Colonic mucosa (tissue), 4 donors: ENCODE measurements at regions not wholly inside any gene's neighbourhood (a gene's known extent, or its start where the extent isn't known, plus 50 kb on each side); places are given as distances from the start of the nearest gene placed in this dataset.

ENCODE experiments used
- DNase-seq: peaks from one replicate; pipeline ENCODE4 v3.0.0-alpha.2; 2020
- H3K27ac ChIP-seq: fragments of 200-600 bp; one replicate; pipeline ENCODE4 v1.8.0; 2021
- H3K27me3 ChIP-seq: fragments of 200-600 bp; one replicate; pipeline ENCODE4 v1.8.0; 2021
- H3K36me3 ChIP-seq: fragments of 200-600 bp; one replicate; pipeline ENCODE4 v1.8.0; 2021
- H3K4me1 ChIP-seq: fragments of 200-600 bp; one replicate; pipeline ENCODE4 v1.8.0; 2021; ENCODE audit warnings: mild to moderate bottlenecking
- H3K4me3 ChIP-seq: fragments of 200-600 bp; one replicate; pipeline ENCODE4 v1.8.0; 2021
- H3K9ac ChIP-seq, 2 donors: one replicate each; pipeline ENCODE4 v1.7.0; 2013; ENCODE audit warnings: control low read depth in 2 of 2, low read depth in 2 of 2, low read length in 2 of 2
- H3K9me3 ChIP-seq: fragments of 200-600 bp; one replicate; pipeline ENCODE4 v1.8.0; 2021
- intact Hi-C: fragments of 100-400 bp; cut with DNase I; formaldehyde crosslinking; loops from one replicate; pipeline ENCODE4 v1.14.1; 2022
- TF ChIP-seq, protein P1 (sequence below): fragments of 200-600 bp; IDR thresholded peaks from one replicate; pipeline ENCODE4 v1.8.0; 2022; ENCODE audit warnings: antibody characterized with exemption, mild to moderate bottlenecking
- donor health status: healthy.
- donor health status: DM: no; HTN: no; CAD: no.
- donor health status: DM: no; HTN: no; CAD: no.

DNA sequence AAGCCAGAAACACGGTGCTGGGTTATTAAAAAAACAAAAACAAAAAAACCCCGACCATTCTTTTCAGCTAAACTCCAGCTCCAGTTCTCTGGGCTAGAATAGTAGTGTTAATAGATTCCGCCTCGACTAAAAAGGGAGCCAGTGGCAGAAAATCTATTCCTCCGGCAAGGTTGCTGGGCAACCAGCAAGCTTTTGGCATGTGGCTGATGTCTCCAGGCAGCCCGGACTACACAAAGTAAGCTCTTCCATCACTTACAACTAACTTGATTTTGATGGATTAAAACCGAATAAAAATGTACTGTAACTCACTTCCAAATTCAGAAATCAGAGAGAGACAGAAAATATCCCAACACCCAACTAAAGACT is 126.4 kb upstream of the FOXN3 start:
- no peak overlapping the region for H3K9ac ChIP-seq
- H3K27ac ChIP-seq: no peak overlapping the region
- H3K27me3 ChIP-seq: no peaks in the 10 kb centered on the region
- DNase-seq: no peak
- H3K4me3 ChIP-seq: no peak overlapping the region
- H3K36me3 ChIP-seq: no peaks in the 10 kb centered on the region
- TF ChIP-seq, protein P1, sequence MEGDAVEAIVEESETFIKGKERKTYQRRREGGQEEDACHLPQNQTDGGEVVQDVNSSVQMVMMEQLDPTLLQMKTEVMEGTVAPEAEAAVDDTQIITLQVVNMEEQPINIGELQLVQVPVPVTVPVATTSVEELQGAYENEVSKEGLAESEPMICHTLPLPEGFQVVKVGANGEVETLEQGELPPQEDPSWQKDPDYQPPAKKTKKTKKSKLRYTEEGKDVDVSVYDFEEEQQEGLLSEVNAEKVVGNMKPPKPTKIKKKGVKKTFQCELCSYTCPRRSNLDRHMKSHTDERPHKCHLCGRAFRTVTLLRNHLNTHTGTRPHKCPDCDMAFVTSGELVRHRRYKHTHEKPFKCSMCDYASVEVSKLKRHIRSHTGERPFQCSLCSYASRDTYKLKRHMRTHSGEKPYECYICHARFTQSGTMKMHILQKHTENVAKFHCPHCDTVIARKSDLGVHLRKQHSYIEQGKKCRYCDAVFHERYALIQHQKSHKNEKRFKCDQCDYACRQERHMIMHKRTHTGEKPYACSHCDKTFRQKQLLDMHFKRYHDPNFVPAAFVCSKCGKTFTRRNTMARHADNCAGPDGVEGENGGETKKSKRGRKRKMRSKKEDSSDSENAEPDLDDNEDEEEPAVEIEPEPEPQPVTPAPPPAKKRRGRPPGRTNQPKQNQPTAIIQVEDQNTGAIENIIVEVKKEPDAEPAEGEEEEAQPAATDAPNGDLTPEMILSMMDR: no peak
- H3K4me1 ChIP-seq: no peaks in the 10 kb centered on the region
- H3K9me3 ChIP-seq: no peaks in the 10 kb centered on the region
- intact Hi-C loops: no loop called here

DNA sequence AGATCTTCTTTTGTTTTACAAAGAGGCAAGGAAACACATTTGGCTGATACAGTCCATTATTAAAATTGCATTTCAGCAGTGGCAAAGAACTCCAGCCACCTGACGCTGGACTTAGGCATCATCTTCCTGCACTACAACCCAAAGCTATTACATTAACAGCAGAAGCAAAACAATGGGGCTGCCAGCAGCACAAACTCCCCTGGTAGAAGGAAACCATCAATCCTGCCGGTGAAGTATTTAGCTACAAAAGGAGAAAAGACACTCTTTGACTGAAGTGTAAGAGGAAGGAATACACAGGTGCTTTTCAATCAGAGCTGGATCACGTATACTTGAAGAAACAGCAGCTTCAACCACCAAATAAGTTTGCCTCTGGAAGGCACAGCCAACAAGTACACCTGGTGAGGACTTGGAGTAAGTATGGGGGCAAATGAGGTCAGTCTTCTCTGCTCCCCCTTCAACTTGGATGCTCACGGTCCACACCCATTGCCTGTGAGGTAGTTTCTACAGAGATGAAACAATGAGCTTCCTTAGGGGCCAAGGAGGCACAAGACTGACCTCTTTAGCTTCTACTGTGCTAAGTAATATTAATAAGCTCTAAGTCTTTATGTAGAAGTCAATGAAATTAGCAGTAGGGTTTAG is 125.9 kb upstream of the FOXN3 start:
- intact Hi-C loops: no loop called here
- no peak overlapping the region for H3K4me3 ChIP-seq
- H3K9ac ChIP-seq: no peak overlapping the region
- TF ChIP-seq, protein P1: no peak
- DNase-seq: no peak
- no peaks in the 10 kb centered on the region for H3K27me3 ChIP-seq
- no peaks in the 10 kb centered on the region for H3K4me1 ChIP-seq
- no peak overlapping the region for H3K27ac ChIP-seq
- no peaks in the 10 kb centered on the region for H3K36me3 ChIP-seq
- no peaks in the 10 kb centered on the region for H3K9me3 ChIP-seq

DNA sequence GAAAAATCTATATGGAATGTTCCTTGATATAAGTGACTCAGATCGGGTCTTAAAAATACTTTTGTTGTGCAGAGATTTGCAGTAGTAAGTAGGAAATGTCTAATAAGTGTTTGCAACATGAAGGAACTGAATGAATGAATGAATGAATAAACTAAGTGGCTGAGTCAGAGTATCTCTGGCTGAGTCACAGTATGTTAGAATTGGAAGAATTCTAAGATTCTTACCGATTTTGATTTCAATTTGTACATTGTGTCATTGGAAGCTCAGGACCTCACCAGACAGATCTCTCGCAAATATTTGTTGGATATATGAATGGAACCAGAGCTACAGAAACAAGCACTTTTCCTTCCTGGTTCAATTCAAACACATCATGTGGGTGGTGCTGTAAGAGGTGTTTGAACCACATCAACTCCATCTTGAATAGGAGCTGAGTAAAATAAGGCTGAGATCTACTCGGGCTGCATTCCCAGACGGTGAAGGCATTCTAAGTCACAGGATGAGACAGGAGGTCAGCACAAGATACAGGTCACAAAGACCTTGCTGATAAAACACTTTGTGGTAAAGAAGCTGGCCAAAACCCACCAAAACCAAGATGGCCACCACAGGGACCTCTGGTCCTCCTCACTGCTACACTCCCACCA is 123.9 kb upstream of the FOXN3 start:
- no peak for DNase-seq
- intact Hi-C loops: no loop called here
- no peaks in the 10 kb centered on the region for H3K27me3 ChIP-seq

DNA sequence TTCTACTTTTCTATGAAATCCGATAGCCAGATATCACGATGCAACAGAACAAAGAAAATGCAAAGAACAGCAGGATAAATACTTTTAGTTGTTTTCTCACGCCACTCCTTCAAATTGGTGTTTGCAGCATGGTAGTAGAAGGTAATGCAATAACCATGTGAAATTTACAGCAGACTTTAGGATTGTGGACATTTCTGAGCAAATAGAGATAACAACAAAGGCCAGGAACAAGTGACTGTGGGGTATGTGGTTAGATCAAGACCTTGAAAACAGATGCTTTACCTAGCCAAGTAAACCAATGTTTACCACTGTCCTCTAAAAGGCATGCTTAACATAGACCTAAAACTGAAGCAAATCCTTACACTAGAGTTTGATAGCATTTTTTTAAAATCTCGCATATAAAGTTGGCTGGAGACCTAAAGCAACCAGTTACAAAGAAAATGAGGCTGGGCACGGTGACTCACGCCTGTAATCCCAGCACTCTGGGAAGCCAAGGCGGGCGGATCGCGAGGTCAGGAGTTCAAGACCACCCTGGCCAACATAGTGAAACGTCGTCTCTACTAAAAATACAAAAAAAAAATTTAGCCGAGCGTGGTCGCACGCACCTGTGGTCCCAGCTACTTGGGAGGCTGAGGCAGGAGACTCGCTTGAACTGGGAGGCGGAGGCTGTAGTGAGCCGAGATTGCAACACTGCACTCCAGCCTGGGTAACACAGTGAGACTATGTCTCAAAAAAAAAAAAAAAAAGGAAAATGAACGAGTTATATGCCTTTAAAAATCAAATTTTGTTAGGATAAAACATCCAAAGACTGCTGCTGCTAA is 123.2 kb upstream of the FOXN3 start:
- H3K27ac ChIP-seq: no peak overlapping the region
- TF ChIP-seq, protein P1: no peak
- H3K4me1 ChIP-seq: no peaks in the 10 kb centered on the region
- no peaks in the 10 kb centered on the region for H3K9me3 ChIP-seq
- intact Hi-C loops: no loop called here
- no peak overlapping the region for H3K4me3 ChIP-seq
- no peaks in the 10 kb centered on the region for H3K27me3 ChIP-seq
- H3K36me3 ChIP-seq: no peaks in the 10 kb centered on the region
- no peak overlapping the region for H3K9ac ChIP-seq
- no peak for DNase-seq

More for the DNA sequence above, 123.9 kb upstream of the FOXN3 start:
- Histone ChIP-seq H3K27ac (no peak overlapping the region), H3K9ac (no peak overlapping the region), H3K4me3 (no peak overlapping the region), H3K9me3 (no peaks in the 10 kb centered on the region), H3K36me3 (no peaks in the 10 kb centered on the region), H3K4me1 (no peaks in the 10 kb centered on the region)
- TF ChIP-seq, protein P1: no peak

DNA sequence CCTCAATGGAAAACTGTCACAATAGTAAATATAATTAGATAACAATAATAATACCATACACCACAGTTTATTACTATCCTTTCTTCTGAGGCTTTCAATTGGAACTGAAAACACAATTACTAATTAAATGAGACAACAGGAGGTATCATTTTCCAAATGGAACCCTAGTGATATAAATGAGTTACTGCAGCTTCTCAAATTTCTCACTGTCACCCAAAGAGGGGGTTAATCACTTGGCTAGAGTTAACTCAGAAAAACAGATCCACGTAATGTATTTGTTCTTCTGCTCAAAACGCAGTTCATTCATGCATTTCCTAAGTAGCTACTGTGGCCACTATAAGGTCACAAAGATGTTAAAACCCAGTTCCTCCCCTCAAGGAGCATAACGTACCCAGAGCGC is 120.9 kb upstream of the FOXN3 start:
- no peak overlapping the region for H3K27ac ChIP-seq
- H3K4me1 ChIP-seq: no peaks in the 10 kb centered on the region
- no peak for DNase-seq
- intact Hi-C loops: no loop called here
- TF ChIP-seq, protein P1: no peak
- H3K36me3 ChIP-seq: no peaks in the 10 kb centered on the region
- no peak overlapping the region for H3K4me3 ChIP-seq
- no peaks in the 10 kb centered on the region for H3K27me3 ChIP-seq
- H3K9me3 ChIP-seq: no peaks in the 10 kb centered on the region
- no peak overlapping the region for H3K9ac ChIP-seq
